ENCODE measurements at regions not wholly inside any gene's neighbourhood (a gene's known extent, or its start where the extent isn't known, plus 50 kb on each side); places are given as distances from the start of the nearest gene placed in this dataset.

- H3K36me3 Mint-ChIP-seq = peaks cover 5% of the 10 kb centered on the region
- no peak overlapping the region for H3K27ac Mint-ChIP-seq
- ATAC-seq = no peak
- H3K4me1 Mint-ChIP-seq = peaks cover 1% of the 10 kb centered on the region
- DNase-seq = no peak
- H3K27me3 Mint-ChIP-seq = no peaks in the 10 kb centered on the region
- CTCF ChIA-PET = no interaction called here
- H3K4me3 Mint-ChIP-seq = no peak overlapping the region
- no peaks in the 10 kb centered on the region for H3K9me3 Mint-ChIP-seq (ENCODE audit: low read depth)
Measured at GRCh38 chr7:17248527-17248926, 49.9 kb upstream of the AHR start.

Measured in activated CD8-positive, alpha-beta memory T cell treated with anti-CD3 and anti-CD28 coated beads, Interleukin-2, amount 10 ng/mL, durations not matched to agents 7 days and 5 days (primary cell).